ENCODE measurements at regions not wholly inside any gene's neighbourhood (a gene's known extent, or its start where the extent isn't known, plus 50 kb on each side); places are given as distances from the start of the nearest gene placed in this dataset.
"Not testable (repeated sequence)": the region's sequence is repeated elsewhere in the genome, so short reads cannot be mapped to it uniquely, and the experiment has no call there.

- TF ChIP-seq CTCF (IDR thresholded peaks at IDR 0.05; ENCODE audit: low read depth, low read length): no peak
- DNase-seq (ENCODE audit: extremely low read depth, low read depth): no peak
Measured at GRCh38 chr18:14933049-14933851, 185.3 kb downstream of the ANKRD30B start.

- no peak for DNase-seq (ENCODE audit: extremely low read depth, low read depth)
- no peak for TF ChIP-seq CTCF (IDR thresholded peaks at IDR 0.05; ENCODE audit: low read depth, low read length)
Measured at GRCh38 chr18:14933964-14934363, 186.0 kb downstream of the ANKRD30B start.

GRCh38 chr18:14935210-14935609 is 187.2 kb downstream of the ANKRD30B start:
- no peak for DNase-seq (ENCODE audit: extremely low read depth, low read depth)
- no peak for TF ChIP-seq CTCF (IDR thresholded peaks at IDR 0.05; ENCODE audit: low read depth, low read length)

- DNase-seq (ENCODE audit: extremely low read depth, low read depth): no peak
- no peak for TF ChIP-seq CTCF (IDR thresholded peaks at IDR 0.05; ENCODE audit: low read depth, low read length)
Measured at GRCh38 chr18:14936313-14936712, 188.3 kb downstream of the ANKRD30B start.

- no peak for DNase-seq (ENCODE audit: extremely low read depth, low read depth)
- no peak for TF ChIP-seq CTCF (IDR thresholded peaks at IDR 0.05; ENCODE audit: low read depth, low read length)
Measured at GRCh38 chr18:14937271-14937670, 189.3 kb downstream of the ANKRD30B start.

GRCh38 chr18:14939141-14939540 is 191.2 kb downstream of the ANKRD30B start:
- TF ChIP-seq CTCF (IDR thresholded peaks at IDR 0.05; ENCODE audit: low read depth, low read length): no peak
- no peak for DNase-seq (ENCODE audit: extremely low read depth, low read depth)

GRCh38 chr18:14940106-14940505 is 192.1 kb downstream of the ANKRD30B start:
- not testable (repeated sequence) for DNase-seq (ENCODE audit: extremely low read depth, low read depth)

GRCh38 chr18:14940735-14941134 is 192.8 kb downstream of the ANKRD30B start:
- no peak for DNase-seq (ENCODE audit: extremely low read depth, low read depth)
- TF ChIP-seq CTCF (IDR thresholded peaks at IDR 0.05; ENCODE audit: low read depth, low read length): no peak

Data from AG09319 (cell line).